ENCODE measurements at regions not wholly inside any gene's neighbourhood (a gene's known extent, or its start where the extent isn't known, plus 50 kb on each side); places are given as distances from the start of the nearest gene placed in this dataset.

DNA sequence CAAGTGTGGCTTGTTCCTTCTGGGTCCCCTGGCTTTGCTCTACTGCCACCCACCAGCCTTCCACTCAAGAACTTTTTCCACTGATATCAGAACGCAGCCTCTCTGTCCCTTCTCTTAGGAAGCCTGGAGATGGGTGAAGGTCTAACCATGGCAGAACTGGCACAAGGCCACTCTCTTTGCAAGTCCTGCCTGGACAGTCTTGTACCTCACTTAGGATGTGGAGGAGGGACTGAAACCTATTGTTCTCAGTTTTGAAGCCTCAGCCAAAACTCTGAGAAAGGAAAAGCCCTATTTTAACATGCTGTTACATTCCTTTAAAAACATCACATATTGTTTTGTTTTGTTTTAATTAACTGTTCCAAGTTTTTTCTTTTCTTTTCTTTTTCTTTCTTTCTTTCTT, 58.9 kb upstream of the NCOA1 start:
- Histone ChIP-seq H4K20me1 (ENCODE audit: insufficient read depth, low read length) (no peaks in the 10 kb centered on the region), H3K4me1 (ENCODE audit: insufficient read depth, low read length, poor library complexity, severe bottlenecking) (no peaks in the 10 kb centered on the region), H2AFZ (ENCODE audit: low read length) (no peak overlapping the region), H3K9me2 (ENCODE audit: insufficient read depth, low read length) (no peaks in the 10 kb centered on the region), H3K27ac (ENCODE audit: low read depth, low read length, poor library complexity, severe bottlenecking) (no peak overlapping the region), H3K79me2 (ENCODE audit: insufficient read depth, low read depth, low read length) (no peaks in the 10 kb centered on the region), H3K4me3 (ENCODE audit: low read depth, low read length, poor library complexity, severe bottlenecking) (no peak overlapping the region), H3K4me2 (ENCODE audit: low read length) (no peak overlapping the region), H3K9me3 (ENCODE audit: low read length) (no peaks in the 10 kb centered on the region), H3K36me3 (ENCODE audit: insufficient read depth, low read length) (no peaks in the 10 kb centered on the region)
- TF ChIP-seq, protein P1, sequence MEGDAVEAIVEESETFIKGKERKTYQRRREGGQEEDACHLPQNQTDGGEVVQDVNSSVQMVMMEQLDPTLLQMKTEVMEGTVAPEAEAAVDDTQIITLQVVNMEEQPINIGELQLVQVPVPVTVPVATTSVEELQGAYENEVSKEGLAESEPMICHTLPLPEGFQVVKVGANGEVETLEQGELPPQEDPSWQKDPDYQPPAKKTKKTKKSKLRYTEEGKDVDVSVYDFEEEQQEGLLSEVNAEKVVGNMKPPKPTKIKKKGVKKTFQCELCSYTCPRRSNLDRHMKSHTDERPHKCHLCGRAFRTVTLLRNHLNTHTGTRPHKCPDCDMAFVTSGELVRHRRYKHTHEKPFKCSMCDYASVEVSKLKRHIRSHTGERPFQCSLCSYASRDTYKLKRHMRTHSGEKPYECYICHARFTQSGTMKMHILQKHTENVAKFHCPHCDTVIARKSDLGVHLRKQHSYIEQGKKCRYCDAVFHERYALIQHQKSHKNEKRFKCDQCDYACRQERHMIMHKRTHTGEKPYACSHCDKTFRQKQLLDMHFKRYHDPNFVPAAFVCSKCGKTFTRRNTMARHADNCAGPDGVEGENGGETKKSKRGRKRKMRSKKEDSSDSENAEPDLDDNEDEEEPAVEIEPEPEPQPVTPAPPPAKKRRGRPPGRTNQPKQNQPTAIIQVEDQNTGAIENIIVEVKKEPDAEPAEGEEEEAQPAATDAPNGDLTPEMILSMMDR (conservative IDR thresholded peaks at IDR 0.05; ENCODE audit: low read length), result no peak
- TF ChIP-seq EZH2phosphoT487 (IDR thresholded peaks at IDR 0.05; ENCODE audit: borderline replicate concordance, low read depth, low read length), result no peak
- no peak for DNase-seq (ENCODE audit: low spot score)
- CTCF ChIA-PET (ENCODE audit: unreplicated experiment), result no interaction called here
- POLR2A ChIA-PET, result no interaction called here
- intact Hi-C loops (cut with micrococcal nuclease; ENCODE audit: unreplicated experiment), result no loop called here
- no TSS peak for BruUV-seq (replicated peaks)

DNA sequence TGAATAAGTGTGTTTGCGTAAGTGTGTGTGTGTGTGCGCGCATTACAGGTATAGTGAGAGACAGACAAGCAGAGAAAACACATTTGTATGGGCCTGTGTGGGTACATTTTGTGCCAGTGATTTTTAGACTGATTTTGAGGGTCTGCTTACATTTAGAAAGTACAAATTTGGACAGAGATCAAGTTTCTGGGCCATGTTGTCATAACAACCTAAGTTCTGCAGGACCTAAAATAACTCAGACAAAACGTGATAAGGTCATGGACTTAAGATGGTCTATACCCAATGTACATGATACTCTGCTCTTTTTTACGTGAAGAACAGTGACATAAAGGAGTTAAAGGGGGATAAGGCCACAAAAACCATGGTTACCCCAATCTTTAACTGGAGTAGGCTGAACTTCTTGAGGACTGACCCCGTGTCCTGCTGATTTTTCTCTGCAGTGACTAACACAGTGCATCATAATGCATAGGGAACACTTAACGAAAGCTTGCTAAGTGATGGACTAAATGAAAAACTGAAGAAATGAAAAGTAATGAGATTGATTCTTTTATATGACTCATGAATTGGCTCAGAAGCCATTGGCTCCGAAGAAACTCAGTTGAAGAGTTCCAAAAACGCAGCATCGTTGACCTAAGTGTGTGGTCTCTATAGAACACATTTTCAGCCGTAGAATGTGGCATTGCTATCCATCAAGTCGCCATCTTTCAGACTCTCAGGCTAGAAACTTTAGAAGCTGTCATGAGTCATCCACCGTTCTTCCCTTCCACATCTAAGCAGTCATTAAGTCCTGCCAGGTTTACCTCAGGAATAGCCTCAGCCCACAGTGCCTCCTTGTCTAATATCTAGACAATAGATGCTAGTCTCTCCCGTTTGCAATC, 61.6 kb upstream of the NCOA1 start:
- TF ChIP-seq, protein P1 (conservative IDR thresholded peaks at IDR 0.05; ENCODE audit: low read length), result no peak
- no peak for TF ChIP-seq EZH2phosphoT487 (IDR thresholded peaks at IDR 0.05; ENCODE audit: borderline replicate concordance, low read depth, low read length)
- Histone ChIP-seq H3K27ac (ENCODE audit: low read depth, low read length, poor library complexity, severe bottlenecking) (no peak overlapping the region), H3K36me3 (ENCODE audit: insufficient read depth, low read length) (no peaks in the 10 kb centered on the region), H3K4me2 (ENCODE audit: low read length) (no peak overlapping the region), H3K4me1 (ENCODE audit: insufficient read depth, low read length, poor library complexity, severe bottlenecking) (no peaks in the 10 kb centered on the region), H3K79me2 (ENCODE audit: insufficient read depth, low read depth, low read length) (no peaks in the 10 kb centered on the region), H3K4me3 (ENCODE audit: low read depth, low read length, poor library complexity, severe bottlenecking) (no peak overlapping the region), H2AFZ (ENCODE audit: low read length) (no peak overlapping the region), H4K20me1 (ENCODE audit: insufficient read depth, low read length) (no peaks in the 10 kb centered on the region), H3K9me3 (ENCODE audit: low read length) (no peaks in the 10 kb centered on the region), H3K9me2 (ENCODE audit: insufficient read depth, low read length) (no peaks in the 10 kb centered on the region)
- CTCF ChIA-PET (ENCODE audit: unreplicated experiment), result no interaction called here
- POLR2A ChIA-PET, result no interaction called here
- intact Hi-C loops (cut with micrococcal nuclease; ENCODE audit: unreplicated experiment), result no loop called here
- BruUV-seq (replicated peaks), result no TSS peak
- DNase-seq (ENCODE audit: low spot score), result no peak

- Histone ChIP-seq H4K20me1 (ENCODE audit: insufficient read depth, low read length) (no peaks in the 10 kb centered on the region), H3K9me3 (ENCODE audit: low read length) (no peaks in the 10 kb centered on the region), H3K27ac (ENCODE audit: low read depth, low read length, poor library complexity, severe bottlenecking) (no peak overlapping the region), H3K9me2 (ENCODE audit: insufficient read depth, low read length) (no peaks in the 10 kb centered on the region), H3K4me3 (ENCODE audit: low read depth, low read length, poor library complexity, severe bottlenecking) (no peak overlapping the region), H3K79me2 (ENCODE audit: insufficient read depth, low read depth, low read length) (no peaks in the 10 kb centered on the region), H3K4me1 (ENCODE audit: insufficient read depth, low read length, poor library complexity, severe bottlenecking) (no peaks in the 10 kb centered on the region), H3K4me2 (ENCODE audit: low read length) (no peak overlapping the region), H3K36me3 (ENCODE audit: insufficient read depth, low read length) (no peaks in the 10 kb centered on the region), H2AFZ (ENCODE audit: low read length) (no peak overlapping the region)
- BruUV-seq (replicated peaks), result no TSS peak
- no peak for DNase-seq (ENCODE audit: low spot score)
- TF ChIP-seq EZH2phosphoT487 (IDR thresholded peaks at IDR 0.05; ENCODE audit: borderline replicate concordance, low read depth, low read length), result no peak
- TF ChIP-seq, protein P1 (conservative IDR thresholded peaks at IDR 0.05; ENCODE audit: low read length), result no peak
- POLR2A ChIA-PET, result interaction anchor here (0.7 kb wide), 2 partner anchors 16 to 426 kb away, joined by 4 to 5 read pairs; no protein-coding TSS in a partner anchor
- intact Hi-C loops (cut with micrococcal nuclease; ENCODE audit: unreplicated experiment), result no loop called here
- CTCF ChIA-PET (ENCODE audit: unreplicated experiment), result no interaction called here
These were observed 64.1 kb upstream of the ITSN2 start for GRCh38 chr2:24424387-24424786.
